Stimulated activated CD4-positive, alpha-beta T cell treated with anti-CD3 and anti-CD28 coated beads, Interleukin-2, amount 100 ng/mL, for 4 hours (primary cell): ENCODE measurements at regions not wholly inside any gene's neighbourhood (a gene's known extent, or its start where the extent isn't known, plus 50 kb on each side); places are given as distances from the start of the nearest gene placed in this dataset.
"Not testable (repeated sequence)": the region's sequence is repeated elsewhere in the genome, so short reads cannot be mapped to it uniquely, and the experiment has no call there.

Experiments
- DNase-seq: peaks from one replicate; pipeline ENCODE4 v3.0.0-alpha.2; 2020; ENCODE audit warnings: low read depth

- no peak for DNase-seq
Observed at GRCh38 chr3:26375843-26376530, 246.6 kb upstream of the LRRC3B start.

- DNase-seq = no peak
Observed at GRCh38 chr3:26381411-26381810, 241.2 kb upstream of the LRRC3B start.

- no peak for DNase-seq
Observed at GRCh38 chr3:26406636-26407035, 215.9 kb upstream of the LRRC3B start.

- no peak for DNase-seq
Observed at GRCh38 chr3:26418553-26418952, 204.0 kb upstream of the LRRC3B start.

- no peak for DNase-seq
Observed at GRCh38 chr3:26422415-26422814, 200.2 kb upstream of the LRRC3B start.

- DNase-seq = no peak
Observed at GRCh38 chr3:26425076-26425475, 197.5 kb upstream of the LRRC3B start.

GRCh38 chr3:26428992-26429391 is 193.6 kb upstream of the LRRC3B start:
- no peak for DNase-seq

GRCh38 chr3:26437678-26438077 is 184.9 kb upstream of the LRRC3B start:
- DNase-seq = no peak

GRCh38 chr3:26438325-26438940 is 184.1 kb upstream of the LRRC3B start:
- DNase-seq = no peak

GRCh38 chr3:26438981-26439884 is 183.3 kb upstream of the LRRC3B start:
- DNase-seq = no peak

- DNase-seq = no peak
Observed at GRCh38 chr3:26449996-26450395, 172.6 kb upstream of the LRRC3B start.

GRCh38 chr3:26452363-26452762 is 170.2 kb upstream of the LRRC3B start:
- no peak for DNase-seq

GRCh38 chr3:26460985-26461384 is 161.6 kb upstream of the LRRC3B start:
- DNase-seq = no peak

- no peak for DNase-seq
Observed at GRCh38 chr3:26472345-26472744, 150.2 kb upstream of the LRRC3B start.

- no peak for DNase-seq
Observed at GRCh38 chr3:26474706-26475105, 147.9 kb upstream of the LRRC3B start.

- no peak for DNase-seq
Observed at GRCh38 chr3:26480377-26480776, 142.2 kb upstream of the LRRC3B start.

- no peak for DNase-seq
Observed at GRCh38 chr3:26484140-26484539, 138.4 kb upstream of the LRRC3B start.

GRCh38 chr3:26498271-26498670 is 124.3 kb upstream of the LRRC3B start:
- no peak for DNase-seq

- no peak for DNase-seq
Observed at GRCh38 chr3:26505399-26505798, 117.2 kb upstream of the LRRC3B start.

- not testable (repeated sequence) for DNase-seq
Observed at GRCh38 chr3:26514445-26515029, 108.0 kb upstream of the LRRC3B start.

- no peak for DNase-seq
Observed at GRCh38 chr3:26515351-26515750, 107.2 kb upstream of the LRRC3B start.

GRCh38 chr3:26521261-26521660 is 101.3 kb upstream of the LRRC3B start:
- no peak for DNase-seq

GRCh38 chr3:26522919-26523318 is 99.7 kb upstream of the LRRC3B start:
- DNase-seq = no peak
